OCI-LY7 (cell line): ENCODE measurements at regions not wholly inside any gene's neighbourhood (a gene's known extent, or its start where the extent isn't known, plus 50 kb on each side); places are given as distances from the start of the nearest gene placed in this dataset.

ENCODE experiments used
- BruUV-seq: library from RNA; stranded (reverse); fragments of 400-500 nt; replicated peaks from 2 replicates; lab custom pipeline; 2021; lab: Mats Ljungman, UMichigan
- CTCF ChIA-PET: fragments of 300-600 bp; sonication (Branson Sonifier 250); formaldehyde crosslinking; loops from one replicate; lab custom pipeline; 2022; ENCODE audit warnings: antibody characterized with exemption; ENCODE audit not compliant: unreplicated experiment; lab: Charles Lee
- POLR2A ChIA-PET: fragments of 300-600 bp; sonication (Branson Sonifier 250); formaldehyde crosslinking; loops from one replicate; lab custom pipeline; 2022; ENCODE audit warnings: antibody characterized with exemption; lab: Charles Lee
- DNase-seq: peaks from one replicate; pipeline ENCODE4 v3.0.0-alpha.2; 2015; ENCODE audit warnings: low spot score
- H2AFZ ChIP-seq: fragments of 200-600 bp; sonication (generic), shearing (Covaris generic); 2 replicates; pipeline ENCODE4 v1.6.1; 2014; ENCODE audit warnings: mild to moderate bottlenecking, antibody characterized with exemption, low read length, moderate library complexity
- H3K27ac ChIP-seq: fragments of 200-600 bp; sonication (generic); 2 replicates; pipeline ENCODE4 v1.5.1; 2014; ENCODE audit warnings: mixed run types, low read depth, mild to moderate bottlenecking, moderate library complexity, low read length, inconsistent platforms; ENCODE audit not compliant: poor library complexity, severe bottlenecking
- H3K36me3 ChIP-seq: fragments of 200-600 bp; sonication (generic); 2 replicates; pipeline ENCODE4 v1.6.1; 2014; ENCODE audit warnings: mild to moderate bottlenecking, antibody characterized with exemption, low read length, moderate library complexity, mixed read lengths; ENCODE audit not compliant: insufficient read depth
- H3K4me1 ChIP-seq: fragments of 200-600 bp; sonication (generic); 2 replicates; pipeline ENCODE4 v1.5.1; 2014; ENCODE audit warnings: mild to moderate bottlenecking, low read length; ENCODE audit not compliant: insufficient read depth, poor library complexity, severe bottlenecking
- H3K4me2 ChIP-seq: fragments of 200-600 bp; sonication (generic); 2 replicates; pipeline ENCODE4 v1.6.1; 2014; ENCODE audit warnings: mild to moderate bottlenecking, low read length
- H3K4me3 ChIP-seq: fragments of 200-600 bp; sonication (generic); 2 replicates; pipeline ENCODE4 v1.5.1; 2014; ENCODE audit warnings: mild to moderate bottlenecking, low read depth, low read length; ENCODE audit not compliant: poor library complexity, severe bottlenecking
- H3K79me2 ChIP-seq: fragments of 200-600 bp; sonication (generic); 2 replicates; pipeline ENCODE4 v1.6.1; 2016; ENCODE audit warnings: low read depth, mild to moderate bottlenecking, low read length, moderate library complexity, mixed read lengths; ENCODE audit not compliant: insufficient read depth
- H3K9me2 ChIP-seq: fragments of 200-600 bp; sonication (generic); 2 replicates; pipeline ENCODE4 v1.6.1; 2016; ENCODE audit warnings: mild to moderate bottlenecking, low read length, mixed read lengths; ENCODE audit not compliant: insufficient read depth
- H3K9me3 ChIP-seq: fragments of 200-600 bp; sonication (generic); 2 replicates; pipeline ENCODE4 v1.6.1; 2014; ENCODE audit warnings: mild to moderate bottlenecking, mixed run types, low read length, mixed read lengths
- H4K20me1 ChIP-seq: fragments of 200-600 bp; sonication (generic); 2 replicates; pipeline ENCODE4 v1.6.1; 2014; ENCODE audit warnings: mild to moderate bottlenecking, antibody characterized with exemption, low read length, moderate library complexity, mixed read lengths; ENCODE audit not compliant: insufficient read depth
- CTCF ChIP-seq: fragments of 200-600 bp; sonication (generic); conservative IDR thresholded peaks from 2 replicates; pipeline ENCODE4 v1.5.1; 2014; ENCODE audit warnings: mild to moderate bottlenecking, antibody characterized with exemption, low read length, moderate library complexity, mixed read lengths
- EZH2phosphoT487 ChIP-seq: fragments of 200-600 bp; sonication (generic); IDR thresholded peaks from 2 replicates; pipeline ENCODE4 v1.6.1; 2018; ENCODE audit warnings: low read depth, borderline replicate concordance, mild to moderate bottlenecking, mixed run types, antibody characterized with exemption, low read length, moderate library complexity, mixed read lengths
- intact Hi-C: fragments of 100-400 bp; cut with micrococcal nuclease; formaldehyde crosslinking; loops from one replicate; pipeline ENCODE4 v1.10.0; 2022; ENCODE audit not compliant: unreplicated experiment

- no peaks in the 10 kb centered on the region for H3K9me3 ChIP-seq
- no peak overlapping the region for H2AFZ ChIP-seq
- TF ChIP-seq CTCF: no peak
- TF ChIP-seq EZH2phosphoT487: no peak
- no peak overlapping the region for H3K4me3 ChIP-seq
- no peaks in the 10 kb centered on the region for H3K36me3 ChIP-seq
- no TSS peak for BruUV-seq
- H4K20me1 ChIP-seq: no peaks in the 10 kb centered on the region
- no peaks in the 10 kb centered on the region for H3K9me2 ChIP-seq
- intact Hi-C loops: no loop called here
- CTCF ChIA-PET: no interaction called here
- no peak overlapping the region for H3K4me2 ChIP-seq
- no peaks in the 10 kb centered on the region for H3K4me1 ChIP-seq
- no peaks in the 10 kb centered on the region for H3K79me2 ChIP-seq
- no peak for DNase-seq
- H3K27ac ChIP-seq: no peak overlapping the region
- POLR2A ChIA-PET: no interaction called here
Measured at GRCh38 chr7:19249281-19249680, 104.1 kb upstream of the FERD3L start.

GRCh38 chr7:19248681-19249080 is 103.5 kb upstream of the FERD3L start:
- Histone ChIP-seq H2AFZ (no peak overlapping the region), H3K36me3 (no peaks in the 10 kb centered on the region), H3K4me2 (no peak overlapping the region), H3K9me2 (no peaks in the 10 kb centered on the region), H3K4me1 (no peaks in the 10 kb centered on the region), H3K79me2 (no peaks in the 10 kb centered on the region), H3K27ac (no peak overlapping the region), H3K4me3 (no peak overlapping the region), H4K20me1 (no peaks in the 10 kb centered on the region), H3K9me3 (no peaks in the 10 kb centered on the region)
- TF ChIP-seq EZH2phosphoT487: no peak
- TF ChIP-seq CTCF: no peak
- DNase-seq: no peak
- POLR2A ChIA-PET: no interaction called here
- BruUV-seq: no TSS peak
- CTCF ChIA-PET: no interaction called here
- intact Hi-C loops: no loop called here

GRCh38 chr7:19248115-19248514 is 102.9 kb upstream of the FERD3L start:
- Histone ChIP-seq H3K9me2 (no peaks in the 10 kb centered on the region), H3K4me3 (no peak overlapping the region), H3K4me1 (no peaks in the 10 kb centered on the region), H3K36me3 (no peaks in the 10 kb centered on the region), H2AFZ (no peak overlapping the region), H3K27ac (no peak overlapping the region), H3K9me3 (no peaks in the 10 kb centered on the region), H3K79me2 (no peaks in the 10 kb centered on the region), H4K20me1 (no peaks in the 10 kb centered on the region), H3K4me2 (no peak overlapping the region)
- ChIA-PET POLR2A (interaction anchor here (0.5 kb wide), 1 partner anchor 244 kb away, joined by 3 read pairs; no protein-coding TSS in a partner anchor), CTCF (no interaction called here)
- TF ChIP-seq CTCF: no peak
- no peak for TF ChIP-seq EZH2phosphoT487
- no peak for DNase-seq
- intact Hi-C loops: no loop called here
- BruUV-seq: no TSS peak
